ENCODE measurements at regions not wholly inside any gene's neighbourhood (a gene's known extent, or its start where the extent isn't known, plus 50 kb on each side); places are given as distances from the start of the nearest gene placed in this dataset.

- H3K27me3 Mint-ChIP-seq (ENCODE audit: insufficient read depth) = no peaks in the 10 kb centered on the region
- H3K4me1 Mint-ChIP-seq (ENCODE audit: low read depth) = peaks cover 25% of the 10 kb centered on the region
- H3K4me3 Mint-ChIP-seq = no peak overlapping the region
- DNase-seq = no peak
- no peaks in the 10 kb centered on the region for H3K9me3 Mint-ChIP-seq
- no peak for TF ChIP-seq CTCF (IDR thresholded peaks at IDR 0.05)
- no peaks in the 10 kb centered on the region for H3K36me3 Mint-ChIP-seq (ENCODE audit: low read depth)
- H3K27ac Mint-ChIP-seq = no peak overlapping the region
Measured at GRCh38 chr12:92301356-92301755, 155.7 kb upstream of the BTG1 start.

GRCh38 chr12:92300777-92301176 lies 155.1 kb upstream of the BTG1 start:
- TF ChIP-seq CTCF (IDR thresholded peaks at IDR 0.05) = no peak
- H3K4me1 Mint-ChIP-seq (ENCODE audit: low read depth) = peaks cover 25% of the 10 kb centered on the region
- no peak overlapping the region for H3K4me3 Mint-ChIP-seq
- no peaks in the 10 kb centered on the region for H3K27me3 Mint-ChIP-seq (ENCODE audit: insufficient read depth)
- DNase-seq = no peak
- no peaks in the 10 kb centered on the region for H3K9me3 Mint-ChIP-seq
- no peak overlapping the region for H3K27ac Mint-ChIP-seq
- H3K36me3 Mint-ChIP-seq (ENCODE audit: low read depth) = no peaks in the 10 kb centered on the region

GRCh38 chr12:92299744-92300143 lies 154.1 kb upstream of the BTG1 start:
- Mint-ChIP-seq H3K27me3 (ENCODE audit: insufficient read depth) (no peaks in the 10 kb centered on the region), H3K4me1 (ENCODE audit: low read depth) (peaks cover 21% of the 10 kb centered on the region), H3K36me3 (ENCODE audit: low read depth) (no peaks in the 10 kb centered on the region)

GRCh38 chr12:92299344-92299743 lies 153.7 kb upstream of the BTG1 start:
- Mint-ChIP-seq H3K4me1 (ENCODE audit: low read depth) (peaks cover 17% of the 10 kb centered on the region), H3K27me3 (ENCODE audit: insufficient read depth) (no peaks in the 10 kb centered on the region), H3K36me3 (ENCODE audit: low read depth) (no peaks in the 10 kb centered on the region), H3K9me3 (no peaks in the 10 kb centered on the region), H3K27ac (no peak overlapping the region), H3K4me3 (no peak overlapping the region)
- no peak for TF ChIP-seq CTCF (IDR thresholded peaks at IDR 0.05)
- DNase-seq = no peak

More at GRCh38 chr12:92299744-92300143, 154.1 kb upstream of the BTG1 start:
- H3K4me3 Mint-ChIP-seq = no peak overlapping the region
- no peak overlapping the region for H3K27ac Mint-ChIP-seq
- no peaks in the 10 kb centered on the region for H3K9me3 Mint-ChIP-seq
- no peak for DNase-seq
- no peak for TF ChIP-seq CTCF (IDR thresholded peaks at IDR 0.05)

- peak overlapping the region; percentile 70 for H3K4me3 Mint-ChIP-seq
- no peaks in the 10 kb centered on the region for H3K27me3 Mint-ChIP-seq (ENCODE audit: insufficient read depth)
- peak; percentile 90 for DNase-seq
- TF ChIP-seq CTCF (IDR thresholded peaks at IDR 0.05) = no peak
- no peak overlapping the region for H3K27ac Mint-ChIP-seq
- H3K36me3 Mint-ChIP-seq (ENCODE audit: low read depth) = no peaks in the 10 kb centered on the region
- no peaks in the 10 kb centered on the region for H3K9me3 Mint-ChIP-seq
- peaks cover 7% of the 10 kb centered on the region; the same call in 1 of the 2 replicates for H3K4me1 Mint-ChIP-seq (ENCODE audit: low read depth)
Measured at GRCh38 chr12:92297932-92298696, 152.5 kb upstream of the BTG1 start.

Measured in HFFc6 (cell line).